Kidney (tissue), 13 donors: ENCODE measurements at regions not wholly inside any gene's neighbourhood (a gene's known extent, or its start where the extent isn't known, plus 50 kb on each side); places are given as distances from the start of the nearest gene placed in this dataset.

Experiments used
- DNase-seq, 5 donors: peaks; one replicate each; pipeline ENCODE4 v3.0.0-alpha.2; 2013 to 2020
- FAIRE-seq: peaks from 2 replicates; lab custom pipeline; 2012; peaks lifted over from hg19 to GRCh38; lab: Jason Lieb, UNC
- H3K27ac ChIP-seq, 2 donors: one replicate each; pipeline ENCODE4 v1.7.0; 2013; ENCODE audit warnings: low read depth in 2 of 2, low read length in 2 of 2, inconsistent platforms in 1 of 2
- H3K27me3 ChIP-seq: one replicate; pipeline ENCODE4 v1.7.1; 2013; ENCODE audit warnings: low read length, inconsistent platforms; ENCODE audit not compliant: control insufficient read depth, insufficient read depth
- H3K36me3 ChIP-seq, 3 donors: one replicate each; pipeline versions ENCODE4 v1.7.0 to v1.7.1; 2013; ENCODE audit warnings: low read length in 3 of 3, control low read depth in 1 of 3, inconsistent platforms in 1 of 3; ENCODE audit not compliant: insufficient read depth in 3 of 3, control insufficient read depth in 2 of 3
- H3K4me1 ChIP-seq, 3 donors: one replicate each; pipeline versions ENCODE4 v1.7.0 to v1.7.1; 2013; ENCODE audit warnings: low read length in 3 of 3, inconsistent platforms in 1 of 3, low read depth in 1 of 3; ENCODE audit not compliant: control insufficient read depth in 2 of 3, insufficient read depth in 2 of 3
- H3K4me3 ChIP-seq, 3 donors: one replicate each; pipeline versions ENCODE4 v1.7.0 to v1.8.1; 2013; ENCODE audit warnings: low read length in 3 of 3, control low read depth in 1 of 3, inconsistent platforms in 1 of 3
- H3K9ac ChIP-seq, 3 donors: one replicate each; pipeline versions ENCODE4 v1.7.0 to v1.7.1; 2013; ENCODE audit warnings: low read length in 3 of 3, control low read depth in 1 of 3, inconsistent platforms in 1 of 3
- H3K9me3 ChIP-seq, 3 donors: one replicate each; pipeline versions ENCODE4 v1.7.0 to v1.7.1; 2013; ENCODE audit warnings: low read length in 3 of 3, control low read depth in 1 of 3, inconsistent platforms in 1 of 3; ENCODE audit not compliant: control insufficient read depth in 2 of 3, insufficient read depth in 1 of 3
- intact Hi-C: fragments of 100-400 bp; cut with DNase I; formaldehyde crosslinking; loops from one replicate; pipeline ENCODE4 v1.11.1; 2022
- TF ChIP-seq, protein P1 (sequence below): IDR thresholded peaks from 3 replicates; pipeline ENCODE4 v1.5.1; 2012; ENCODE audit warnings: mild to moderate bottlenecking, moderate library complexity, borderline replicate concordance; ENCODE audit not compliant: insufficient read depth; ENCODE audit errors: extremely low read depth
- donor health status: control.
- donor health status: control.
- donor health status: control.
- donor health status: control.
- donor health status: control.
- donor health status: DM: yes; HTN: yes; CAD: no.
- donor health status: Normal renal cell carcinoma (clear cell type).

DNA sequence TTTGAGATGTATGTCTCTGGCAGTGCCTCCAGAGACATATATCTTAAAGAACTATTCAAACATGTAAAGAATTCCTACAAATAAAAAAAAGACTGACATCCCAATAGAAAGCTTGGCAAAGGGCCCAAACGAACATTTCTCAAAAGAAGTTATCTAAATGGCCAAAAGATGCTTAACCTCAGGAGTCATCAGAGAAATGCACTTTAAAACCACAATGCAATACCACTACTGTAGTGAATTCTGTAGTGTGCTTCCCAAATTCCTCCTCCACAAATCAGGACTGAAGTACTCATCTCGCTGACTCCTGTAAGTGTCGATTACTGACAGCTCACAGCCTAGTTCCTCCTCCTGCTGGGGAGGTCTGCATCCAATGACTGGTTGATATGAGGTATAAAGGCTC, 129.0 kb upstream of the MAMLD1 start:
- TF ChIP-seq, protein P1, sequence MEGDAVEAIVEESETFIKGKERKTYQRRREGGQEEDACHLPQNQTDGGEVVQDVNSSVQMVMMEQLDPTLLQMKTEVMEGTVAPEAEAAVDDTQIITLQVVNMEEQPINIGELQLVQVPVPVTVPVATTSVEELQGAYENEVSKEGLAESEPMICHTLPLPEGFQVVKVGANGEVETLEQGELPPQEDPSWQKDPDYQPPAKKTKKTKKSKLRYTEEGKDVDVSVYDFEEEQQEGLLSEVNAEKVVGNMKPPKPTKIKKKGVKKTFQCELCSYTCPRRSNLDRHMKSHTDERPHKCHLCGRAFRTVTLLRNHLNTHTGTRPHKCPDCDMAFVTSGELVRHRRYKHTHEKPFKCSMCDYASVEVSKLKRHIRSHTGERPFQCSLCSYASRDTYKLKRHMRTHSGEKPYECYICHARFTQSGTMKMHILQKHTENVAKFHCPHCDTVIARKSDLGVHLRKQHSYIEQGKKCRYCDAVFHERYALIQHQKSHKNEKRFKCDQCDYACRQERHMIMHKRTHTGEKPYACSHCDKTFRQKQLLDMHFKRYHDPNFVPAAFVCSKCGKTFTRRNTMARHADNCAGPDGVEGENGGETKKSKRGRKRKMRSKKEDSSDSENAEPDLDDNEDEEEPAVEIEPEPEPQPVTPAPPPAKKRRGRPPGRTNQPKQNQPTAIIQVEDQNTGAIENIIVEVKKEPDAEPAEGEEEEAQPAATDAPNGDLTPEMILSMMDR = no peak
- Histone ChIP-seq H3K4me1 (no peaks in the 10 kb centered on the region), H3K36me3 (no peaks in the 10 kb centered on the region), H3K9ac (no peak overlapping the region), H3K4me3 (no peak overlapping the region), H3K9me3 (no peaks in the 10 kb centered on the region), H3K27me3 (peaks cover 5% of the 10 kb centered on the region), H3K27ac (no peak overlapping the region)
- DNase-seq = no peak
- no peak for FAIRE-seq
- intact Hi-C loops = no loop called here

DNA sequence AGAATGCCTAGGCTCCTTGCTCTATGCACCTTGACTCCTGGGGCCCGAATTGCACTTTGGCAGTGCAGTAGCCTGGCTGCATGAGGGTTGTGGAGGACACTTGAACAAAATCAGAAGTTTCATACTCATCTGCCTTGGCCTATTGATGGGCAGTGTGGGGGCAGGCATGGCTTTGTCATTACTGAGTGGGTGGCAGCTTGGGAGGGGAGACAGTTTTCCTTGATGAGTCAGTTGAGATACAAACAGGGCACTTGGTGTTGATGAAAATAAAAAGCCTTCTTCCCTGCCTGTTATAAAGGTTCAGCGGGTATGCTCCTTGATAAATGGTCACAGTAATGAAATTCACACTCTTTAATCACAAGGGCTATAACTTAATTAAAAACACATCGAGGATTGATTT, 126.8 kb upstream of the MAMLD1 start:
- Histone ChIP-seq H3K4me1 (no peaks in the 10 kb centered on the region), H3K9me3 (no peaks in the 10 kb centered on the region), H3K36me3 (no peaks in the 10 kb centered on the region), H3K27me3 (peaks cover 5% of the 10 kb centered on the region), H3K27ac (no peak overlapping the region), H3K9ac (no peak overlapping the region), H3K4me3 (no peak overlapping the region)
- intact Hi-C loops = no loop called here
- TF ChIP-seq, protein P1 = no peak
- DNase-seq = no peak
- FAIRE-seq = no peak

DNA sequence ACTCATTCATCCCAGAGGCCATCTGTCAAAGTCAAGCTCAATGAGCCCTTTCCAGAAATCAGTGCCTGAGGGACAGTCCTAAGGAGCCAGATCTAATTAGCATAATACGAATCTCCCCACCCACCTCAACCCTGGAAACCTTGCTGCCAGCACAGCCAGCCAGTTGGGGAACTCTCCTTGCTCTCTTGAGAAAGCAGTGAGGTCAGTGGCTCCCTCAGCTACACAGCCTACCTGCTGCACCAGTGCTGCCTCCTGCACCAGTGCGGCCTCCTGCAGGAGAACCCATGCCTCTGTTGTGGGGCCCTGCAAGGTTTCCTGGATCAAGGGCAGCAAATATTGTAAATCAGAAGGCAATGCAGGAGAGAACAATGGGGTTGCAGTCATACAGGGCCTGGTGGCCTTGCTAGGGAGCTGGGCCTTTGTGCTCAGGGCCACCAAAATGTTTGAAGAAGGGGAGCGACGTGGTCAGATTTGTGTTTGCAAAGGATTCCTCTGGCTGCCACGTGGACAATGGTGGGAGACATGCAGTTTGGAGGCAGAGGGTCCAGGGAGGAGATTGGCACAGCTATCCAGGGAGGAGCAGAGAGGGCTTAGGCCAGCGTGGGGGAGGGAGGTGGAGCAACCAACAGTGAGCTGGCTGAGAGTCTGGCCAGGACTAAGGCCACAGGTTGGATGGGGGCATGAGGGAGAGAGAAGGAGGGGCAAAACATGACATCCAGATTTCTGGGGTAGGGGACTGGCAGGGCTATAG, 124.3 kb upstream of the MAMLD1 start:
- Histone ChIP-seq H3K27ac (no peak overlapping the region), H3K36me3 (no peaks in the 10 kb centered on the region), H3K4me3 (no peak overlapping the region), H3K4me1 (no peaks in the 10 kb centered on the region), H3K27me3 (peaks cover 5% of the 10 kb centered on the region), H3K9ac (no peak overlapping the region), H3K9me3 (no peaks in the 10 kb centered on the region)
- FAIRE-seq (no peak), DNase-seq (no peak)
- TF ChIP-seq, protein P1 = no peak
- intact Hi-C loops = no loop called here
